Tibial nerve (tissue), 4 donors: ENCODE measurements at regions not wholly inside any gene's neighbourhood (a gene's known extent, or its start where the extent isn't known, plus 50 kb on each side); places are given as distances from the start of the nearest gene placed in this dataset.
A peak's percentile ranks its signal among the peaks of the same experiment; 100 is the strongest.

Experiments used
- DNase-seq, 2 donors: peaks; one replicate each; pipeline ENCODE4 v3.0.0-alpha.2; 2019; ENCODE audit warnings: low spot score in 2 of 2
- H3K27ac ChIP-seq, 4 donors: fragments of 200-600 bp; sonication (generic) in 3 of 4; one replicate each; pipeline ENCODE4 v1.5.1; 2017 to 2019; ENCODE audit warnings: mild to moderate bottlenecking in 1 of 4
- H3K27me3 ChIP-seq, 2 donors: fragments of 200-600 bp; sonication (generic) in 1 of 2; one replicate each; pipeline versions ENCODE4 v1.5.1 to v1.6.0; 2017 to 2019
- H3K36me3 ChIP-seq, 3 donors: fragments of 200-600 bp; sonication (generic); one replicate each; pipeline ENCODE4 v1.5.1; 2018 to 2019
- H3K4me1 ChIP-seq, 4 donors: fragments of 200-600 bp; sonication (generic) in 3 of 4; one replicate each; pipeline ENCODE4 v1.5.1; 2017 to 2019
- H3K4me3 ChIP-seq, 4 donors: fragments of 200-600 bp; sonication (generic) in 3 of 4; one replicate each; pipeline ENCODE4 v1.5.1; 2017 to 2019; ENCODE audit warnings: mild to moderate bottlenecking in 1 of 4, moderate library complexity in 1 of 4
- H3K9me3 ChIP-seq, 4 donors: fragments of 200-600 bp; sonication (generic) in 3 of 4; one replicate each; pipeline ENCODE4 v1.5.1; 2017 to 2019
- CTCF ChIP-seq, 5 experiments: fragments of 200-600 bp in 3 of 5; fragments of 450-650 bp in 2 of 5; sonication (generic) in 3 of 5; IDR thresholded peaks; one replicate each; pipeline ENCODE4 v1.5.1; 2016 to 2019; ENCODE audit warnings: antibody characterized with exemption in 5 of 5, mild to moderate bottlenecking in 3 of 5, moderate library complexity in 2 of 5
- EP300 ChIP-seq, 2 donors: sonication (generic); formaldehyde crosslinking; IDR thresholded peaks; one replicate each; pipeline ENCODE4 v1.6.1; 2017; ENCODE audit warnings: antibody characterized with exemption in 2 of 2, mild to moderate bottlenecking in 1 of 2
- POLR2A ChIP-seq, 2 donors: fragments of 450-650 bp; IDR thresholded peaks; one replicate each; pipeline ENCODE4 v1.6.1; 2017; ENCODE audit warnings: antibody characterized with exemption in 2 of 2, mild to moderate bottlenecking in 2 of 2, moderate library complexity in 2 of 2
- WGBS, 2 donors: methylation state at CpG; one replicate each; pipeline ENCODE4 v1.1.5; 2018; 5-methylcytosine and 5-hydroxymethylcytosine counted together

- Histone ChIP-seq H3K27ac (peak overlapping the region in 1 of 4 donors; percentile 43), H3K9me3 (no peaks in the 10 kb centered on the region), H3K4me1 (peaks cover 0 to 9% (median 2%) of the 10 kb centered on the region in 4 donors), H3K27me3 (no peaks in the 10 kb centered on the region), H3K36me3 (no peaks in the 10 kb centered on the region), H3K4me3 (no peak overlapping the region)
- 33 to 44% methylated on average over 6 of the region's 6 CpGs for WGBS, 2 donors
- DNase-seq: no peak
- peak; percentile 61 to 90 (median 71) for TF ChIP-seq CTCF (IDR thresholded peaks at IDR 0.05)
- TF ChIP-seq POLR2A (IDR thresholded peaks at IDR 0.05): no peak
Measured at GRCh38 chr6:137944793-137945498, 77.9 kb downstream of the TNFAIP3 start.

GRCh38 chr6:137949686-137950390 lies 82.8 kb downstream of the TNFAIP3 start:
- Histone ChIP-seq H3K9me3 (no peaks in the 10 kb centered on the region), H3K4me3 (no peak overlapping the region), H3K36me3 (no peaks in the 10 kb centered on the region), H3K27me3 (no peaks in the 10 kb centered on the region), H3K4me1 (peaks cover 0 to 2% (median 0%) of the 10 kb centered on the region in 4 donors), H3K27ac (no peak overlapping the region)
- no peak for DNase-seq
- 93 to 97% methylated on average over 1 of the region's 1 CpG for WGBS, 2 donors
- TF ChIP-seq EP300 (IDR thresholded peaks at IDR 0.05) (no peak), POLR2A (IDR thresholded peaks at IDR 0.05) (no peak)

- TF ChIP-seq POLR2A (IDR thresholded peaks at IDR 0.05) (no peak), EP300 (IDR thresholded peaks at IDR 0.05) (no peak), CTCF (IDR thresholded peaks at IDR 0.05) (no peak)
- Histone ChIP-seq H3K36me3 (no peaks in the 10 kb centered on the region), H3K27ac (no peak overlapping the region), H3K9me3 (no peaks in the 10 kb centered on the region), H3K27me3 (no peaks in the 10 kb centered on the region), H3K4me3 (no peak overlapping the region), H3K4me1 (no peaks in the 10 kb centered on the region)
- no peak for DNase-seq
- 85 to 87% methylated on average over 7 of the region's 7 CpGs for WGBS, 2 donors
Measured at GRCh38 chr6:137950581-137950980, 83.5 kb downstream of the TNFAIP3 start.

- no peaks in the 10 kb centered on the region for H3K4me1 ChIP-seq
- no peak for DNase-seq
- no peaks in the 10 kb centered on the region for H3K27me3 ChIP-seq
- H3K36me3 ChIP-seq: no peaks in the 10 kb centered on the region
- H3K4me3 ChIP-seq: no peak overlapping the region
- 30 to 41% methylated on average over 3 of the region's 3 CpGs for WGBS, 2 donors
- TF ChIP-seq EP300 (IDR thresholded peaks at IDR 0.05): no peak
- H3K27ac ChIP-seq: no peak overlapping the region
- H3K9me3 ChIP-seq: no peaks in the 10 kb centered on the region
Measured at GRCh38 chr6:137951064-137951597, 84.1 kb downstream of the TNFAIP3 start.

- no peaks in the 10 kb centered on the region for H3K27me3 ChIP-seq
- TF ChIP-seq CTCF (IDR thresholded peaks at IDR 0.05) (no peak), POLR2A (IDR thresholded peaks at IDR 0.05) (no peak), EP300 (IDR thresholded peaks at IDR 0.05) (no peak)
- no peak for DNase-seq
- no peak overlapping the region for H3K4me3 ChIP-seq
- H3K9me3 ChIP-seq: no peaks in the 10 kb centered on the region
- H3K27ac ChIP-seq: no peak overlapping the region
- H3K4me1 ChIP-seq: no peaks in the 10 kb centered on the region
- WGBS, 2 donors: 75 to 92% methylated on average over 2 of the region's 2 CpGs
- H3K36me3 ChIP-seq: no peaks in the 10 kb centered on the region
Measured at GRCh38 chr6:137952247-137952646, 85.2 kb downstream of the TNFAIP3 start.

- H3K4me3 ChIP-seq: no peak overlapping the region
- TF ChIP-seq CTCF (IDR thresholded peaks at IDR 0.05): no peak
- TF ChIP-seq EP300 (IDR thresholded peaks at IDR 0.05): no peak
- no peak for TF ChIP-seq POLR2A (IDR thresholded peaks at IDR 0.05)
- no peaks in the 10 kb centered on the region for H3K36me3 ChIP-seq
- H3K27ac ChIP-seq: no peak overlapping the region
- WGBS, 2 donors: 0 to 60% methylated on average over 1 of the region's 1 CpG
- H3K4me1 ChIP-seq: peaks cover 0 to 5% (median 2%) of the 10 kb centered on the region in 4 donors
- no peaks in the 10 kb centered on the region for H3K27me3 ChIP-seq
- DNase-seq: no peak
- H3K9me3 ChIP-seq: no peaks in the 10 kb centered on the region
Measured at GRCh38 chr6:137953761-137954160, 86.7 kb downstream of the TNFAIP3 start.
